Transverse colon (tissue), 4 donors: ENCODE measurements at regions not wholly inside any gene's neighbourhood (a gene's known extent, or its start where the extent isn't known, plus 50 kb on each side); places are given as distances from the start of the nearest gene placed in this dataset.

Source experiments
- DNase-seq: peaks from one replicate; pipeline ENCODE4 v3.0.0-alpha.2; 2019
- H3K27ac ChIP-seq, 4 donors: fragments of 200-600 bp; sonication (generic); 2 replicates each; pipeline ENCODE4 v1.5.1; 2016 to 2018; ENCODE audit warnings: inconsistent platforms in 4 of 4
- H3K27me3 ChIP-seq: fragments of 200-600 bp; sonication (generic); 2 replicates; pipeline ENCODE4 v1.5.1; 2017; ENCODE audit warnings: inconsistent platforms
- H3K36me3 ChIP-seq, 4 donors: fragments of 200-600 bp; sonication (generic); 2 replicates each; pipeline ENCODE4 v1.5.1; 2017 to 2019; ENCODE audit warnings: inconsistent platforms in 4 of 4
- H3K4me1 ChIP-seq, 4 donors: fragments of 200-600 bp; sonication (generic); 2 replicates each; pipeline ENCODE4 v1.5.1; 2017 to 2020; ENCODE audit warnings: inconsistent platforms in 4 of 4
- H3K4me3 ChIP-seq, 4 donors: fragments of 200-600 bp; sonication (generic); 1 replicate in 1 of 4; 2 replicates in 3 of 4; pipeline versions ENCODE4 v1.5.1 to v1.6.1; 2017 to 2019; ENCODE audit warnings: inconsistent platforms in 4 of 4
- H3K9me3 ChIP-seq, 2 donors: fragments of 200-600 bp; sonication (generic); 2 replicates each; pipeline ENCODE4 v1.5.1; 2017 to 2019; ENCODE audit warnings: inconsistent platforms in 2 of 2
- CTCF ChIP-seq, 5 experiments: fragments of 200-600 bp in 3 of 5; fragments of 450-650 bp in 2 of 5; sonication (generic) in 3 of 5; IDR thresholded peaks; 1 replicate in 2 of 5; 2 replicates in 3 of 5; pipeline ENCODE4 v1.5.1; 2016 to 2017; ENCODE audit warnings: antibody characterized with exemption in 5 of 5, inconsistent platforms in 3 of 5, mild to moderate bottlenecking in 2 of 5, moderate library complexity in 1 of 5
- EP300 ChIP-seq: sonication (generic); formaldehyde crosslinking; IDR thresholded peaks from one replicate; pipeline ENCODE4 v1.6.1; 2017; ENCODE audit warnings: antibody characterized with exemption, low read depth
- POLR2A ChIP-seq: fragments of 450-650 bp; IDR thresholded peaks from one replicate; pipeline ENCODE4 v1.6.1; 2016; ENCODE audit warnings: antibody characterized with exemption, mild to moderate bottlenecking, moderate library complexity
- POLR2AphosphoS5 ChIP-seq, 3 donors: sonication (generic); formaldehyde crosslinking; IDR thresholded peaks; one replicate each; pipeline ENCODE4 v1.6.1; 2016; ENCODE audit warnings: antibody characterized with exemption in 3 of 3
- WGBS, 2 donors: methylation state at CpG; one replicate each; pipeline ENCODE4 v1.1.5; 2018; ENCODE audit warnings: low coverage in 1 of 2; 5-methylcytosine and 5-hydroxymethylcytosine counted together
- in situ Hi-C, 4 donors: fragments of 200-750 bp; cut with MboI; loops; one replicate each; pipeline versions ENCODE4 v1.15.0 to v1.15.1; 2017; ENCODE audit warnings: low sequenced_read_pairs in 3 of 4, low pct_ligation_motif_present in 1 of 4, low pct_unique_long_range_greater_than_20kb in 1 of 4
- intact Hi-C: fragments of 100-400 bp; cut with DNase I; formaldehyde crosslinking; loops from one replicate; pipeline ENCODE4 v1.15.1; 2023; ENCODE audit warnings: low total_unique reads

GRCh38 chr4:13829457-13829856, 201.9 kb upstream of the BOD1L1 start:
- Histone ChIP-seq H3K27ac (no peak overlapping the region), H3K4me1 (no peaks in the 10 kb centered on the region), H3K36me3 (no peaks in the 10 kb centered on the region), H3K4me3 (no peak overlapping the region), H3K27me3 (no peaks in the 10 kb centered on the region), H3K9me3 (peaks cover 2 to 5% of the 10 kb centered on the region in 2 donors)
- DNase-seq, result no peak
- 55 to 70% methylated on average over 1 to 3 of the region's 3 CpGs for WGBS, 2 donors
- in situ Hi-C loops (no loop called here), intact Hi-C loops (no loop called here)
- TF ChIP-seq EP300 (no peak), POLR2A (no peak), CTCF (IDR thresholded peaks at IDR 0.05) (no peak), POLR2AphosphoS5 (IDR thresholded peaks at IDR 0.05) (no peak)

- no peaks in the 10 kb centered on the region for H3K4me1 ChIP-seq
- no peaks in the 10 kb centered on the region for H3K9me3 ChIP-seq
- H3K27me3 ChIP-seq, result no peaks in the 10 kb centered on the region
- H3K27ac ChIP-seq, result no peak overlapping the region
- no peak overlapping the region for H3K4me3 ChIP-seq
- in situ Hi-C loops (no loop called here), intact Hi-C loops (no loop called here)
- TF ChIP-seq CTCF (IDR thresholded peaks at IDR 0.05) (no peak), POLR2AphosphoS5 (IDR thresholded peaks at IDR 0.05) (no peak), EP300 (no peak), POLR2A (no peak)
- no peaks in the 10 kb centered on the region for H3K36me3 ChIP-seq
- no peak for DNase-seq
- 63 to 72% methylated on average over 3 to 5 of the region's 5 CpGs for WGBS, 2 donors
These were observed 202.9 kb upstream of the BOD1L1 start for GRCh38 chr4:13830449-13830848.

- Histone ChIP-seq H3K4me3 (no peak overlapping the region), H3K36me3 (no peaks in the 10 kb centered on the region), H3K9me3 (no peaks in the 10 kb centered on the region), H3K27me3 (no peaks in the 10 kb centered on the region), H3K27ac (no peak overlapping the region), H3K4me1 (no peaks in the 10 kb centered on the region)
- intact Hi-C loops (no loop called here), in situ Hi-C loops (no loop called here)
- TF ChIP-seq CTCF (IDR thresholded peaks at IDR 0.05) (no peak), POLR2A (no peak), POLR2AphosphoS5 (IDR thresholded peaks at IDR 0.05) (no peak), EP300 (no peak)
- WGBS, 2 donors, result 49 to 57% methylated on average over 3 to 4 of the region's 4 CpGs
- no peak for DNase-seq
These were observed 205.8 kb upstream of the BOD1L1 start for GRCh38 chr4:13833171-13833804.

- Histone ChIP-seq H3K4me3 (no peak overlapping the region), H3K4me1 (no peaks in the 10 kb centered on the region), H3K9me3 (no peaks in the 10 kb centered on the region), H3K27me3 (no peaks in the 10 kb centered on the region), H3K27ac (no peak overlapping the region), H3K36me3 (no peaks in the 10 kb centered on the region)
- intact Hi-C loops (no loop called here), in situ Hi-C loops (no loop called here)
- TF ChIP-seq POLR2A, result no peak
- TF ChIP-seq POLR2AphosphoS5 (IDR thresholded peaks at IDR 0.05), result no peak
- TF ChIP-seq CTCF (IDR thresholded peaks at IDR 0.05), result no peak
- TF ChIP-seq EP300, result no peak
- DNase-seq, result no peak
- WGBS, 2 donors, result 39 to 43% methylated on average over 4 to 6 of the region's 6 CpGs
These were observed 209.7 kb upstream of the BOD1L1 start for GRCh38 chr4:13836946-13837912.
